Cardiac septum (tissue), 1 donor: ENCODE measurements at regions not wholly inside any gene's neighbourhood (a gene's known extent, or its start where the extent isn't known, plus 50 kb on each side); places are given as distances from the start of the nearest gene placed in this dataset.
"Not testable (repeated sequence)": the region's sequence is repeated elsewhere in the genome, so short reads cannot be mapped to it uniquely, and the experiment has no call there.

ENCODE experiments used
- DNase-seq: peaks from one replicate; pipeline ENCODE4 v3.0.0-alpha.2; 2020; ENCODE audit warnings: low spot score
- intact Hi-C: fragments of 100-400 bp; cut with DNase I; formaldehyde crosslinking; loops from one replicate; pipeline ENCODE4 v1.14.0; 2022
- donor health status: DM: no; HTN: no; CAD: no.

GRCh38 chr7:119281181-119281846 lies 991.7 kb upstream of the KCND2 start:
- no peak for DNase-seq
- intact Hi-C loops, result no loop called here

GRCh38 chr7:119283353-119283752 lies 989.6 kb upstream of the KCND2 start:
- intact Hi-C loops, result no loop called here

GRCh38 chr7:119288416-119288815 lies 984.6 kb upstream of the KCND2 start:
- DNase-seq, result no peak
- intact Hi-C loops, result no loop called here

More at GRCh38 chr7:119283353-119283752, 989.6 kb upstream of the KCND2 start:
- DNase-seq, result no peak

- DNase-seq, intact Hi-C loops: not testable (repeated sequence)
Observed at GRCh38 chr7:119300341-119300740, 972.6 kb upstream of the KCND2 start.

GRCh38 chr7:119320316-119320715 lies 952.7 kb upstream of the KCND2 start:
- no peak for DNase-seq
- intact Hi-C loops, result no loop called here

- intact Hi-C loops, result no loop called here
- DNase-seq, result no peak
Observed at GRCh38 chr7:119329715-119330114, 943.3 kb upstream of the KCND2 start.

GRCh38 chr7:119335405-119335804 lies 937.6 kb upstream of the KCND2 start:
- intact Hi-C loops, result no loop called here
- DNase-seq, result no peak

GRCh38 chr7:119341822-119342221 lies 931.2 kb upstream of the KCND2 start:
- intact Hi-C loops, result no loop called here
- DNase-seq, result no peak

- intact Hi-C loops, result no loop called here
- no peak for DNase-seq
Observed at GRCh38 chr7:119343289-119343688, 929.7 kb upstream of the KCND2 start.

GRCh38 chr7:119344466-119344865 lies 928.5 kb upstream of the KCND2 start:
- no peak for DNase-seq
- intact Hi-C loops, result no loop called here

GRCh38 chr7:119348491-119348890 lies 924.5 kb upstream of the KCND2 start:
- intact Hi-C loops, result no loop called here
- DNase-seq, result no peak

- DNase-seq, result no peak
- intact Hi-C loops, result no loop called here
Observed at GRCh38 chr7:119350334-119350733, 922.6 kb upstream of the KCND2 start.

- intact Hi-C loops, result no loop called here
Observed at GRCh38 chr7:119351320-119351719, 921.7 kb upstream of the KCND2 start.

GRCh38 chr7:119374436-119374835 lies 898.5 kb upstream of the KCND2 start:
- intact Hi-C loops, result no loop called here
- DNase-seq, result no peak

More at GRCh38 chr7:119351320-119351719, 921.7 kb upstream of the KCND2 start:
- DNase-seq, result no peak

GRCh38 chr7:119377861-119378260 lies 895.1 kb upstream of the KCND2 start:
- DNase-seq, result no peak
- intact Hi-C loops, result no loop called here

GRCh38 chr7:119382726-119383125 lies 890.2 kb upstream of the KCND2 start:
- intact Hi-C loops, result no loop called here
- DNase-seq, result no peak

GRCh38 chr7:119395024-119395423 lies 878.0 kb upstream of the KCND2 start:
- intact Hi-C loops, result no loop called here
- no peak for DNase-seq

- intact Hi-C loops, result no loop called here
- no peak for DNase-seq
Observed at GRCh38 chr7:119397156-119397555, 875.8 kb upstream of the KCND2 start.

- DNase-seq, result no peak
Observed at GRCh38 chr7:119408596-119408995, 864.4 kb upstream of the KCND2 start.

GRCh38 chr7:119413314-119413805 lies 859.6 kb upstream of the KCND2 start:
- intact Hi-C loops, result no loop called here
- no peak for DNase-seq

More at GRCh38 chr7:119408596-119408995, 864.4 kb upstream of the KCND2 start:
- intact Hi-C loops, result no loop called here

GRCh38 chr7:119415682-119416081 lies 857.3 kb upstream of the KCND2 start:
- intact Hi-C loops, result no loop called here
- no peak for DNase-seq

GRCh38 chr7:119421657-119422056 lies 851.3 kb upstream of the KCND2 start:
- intact Hi-C loops, result no loop called here
- DNase-seq, result no peak
